H9 (cell line): ENCODE measurements at regions not wholly inside any gene's neighbourhood (a gene's known extent, or its start where the extent isn't known, plus 50 kb on each side); places are given as distances from the start of the nearest gene placed in this dataset.
"Not testable (repeated sequence)": the region's sequence is repeated elsewhere in the genome, so short reads cannot be mapped to it uniquely, and the experiment has no call there.

Experiments
- DNase-seq: peaks from one replicate; pipeline ENCODE4 v3.0.0-alpha.2; 2017
- H2AFZ ChIP-seq: one replicate; pipeline ENCODE4 v1.6.1; 2013; ENCODE audit warnings: mild to moderate bottlenecking, low read length, control low read depth, moderate library complexity
- H2AK5ac ChIP-seq: 2 replicates; pipeline ENCODE4 v1.6.1; 2013; ENCODE audit warnings: low read length, control low read depth, mixed read lengths; ENCODE audit not compliant: insufficient read length
- H2BK120ac ChIP-seq: one replicate; pipeline ENCODE4 v1.6.1; 2013; ENCODE audit warnings: low read depth, mild to moderate bottlenecking, low read length, control low read depth, inconsistent platforms; ENCODE audit not compliant: poor library complexity, severe bottlenecking
- H2BK12ac ChIP-seq: 2 replicates; pipeline ENCODE4 v1.6.1; 2013; ENCODE audit warnings: low read length, control low read depth, mixed read lengths, low read depth; ENCODE audit not compliant: insufficient read length
- H2BK15ac ChIP-seq: 2 replicates; pipeline ENCODE4 v1.6.1; 2013; ENCODE audit warnings: low read depth, low read length, control low read depth
- H2BK20ac ChIP-seq: one replicate; pipeline ENCODE4 v1.6.1; 2013; ENCODE audit warnings: low read depth, mild to moderate bottlenecking, low read length, control low read depth, inconsistent platforms; ENCODE audit not compliant: poor library complexity, severe bottlenecking
- H2BK5ac ChIP-seq: 2 replicates; pipeline ENCODE4 v1.6.1; 2013; ENCODE audit warnings: low read length, control low read depth, mixed read lengths; ENCODE audit not compliant: insufficient read length
- H3K14ac ChIP-seq: 2 replicates; pipeline ENCODE4 v1.6.1; 2013; ENCODE audit warnings: low read length, control low read depth; ENCODE audit not compliant: insufficient read depth
- H3K18ac ChIP-seq: 2 replicates; pipeline ENCODE4 v1.6.1; 2013; ENCODE audit warnings: low read depth, mild to moderate bottlenecking, mixed read lengths, low read length, control low read depth; ENCODE audit not compliant: insufficient read length
- H3K23ac ChIP-seq: 2 replicates; pipeline ENCODE4 v1.6.1; 2013; ENCODE audit warnings: low read length, control low read depth, mixed read lengths, low read depth; ENCODE audit not compliant: insufficient read length
- H3K23me2 ChIP-seq: 2 replicates; pipeline ENCODE4 v1.6.1; 2013; ENCODE audit warnings: low read depth, mild to moderate bottlenecking, mixed read lengths, low read length, control low read depth; ENCODE audit not compliant: insufficient read length, poor library complexity, severe bottlenecking
- H3K27ac ChIP-seq: 2 replicates; pipeline ENCODE4 v1.5.1; 2013; ENCODE audit warnings: low read length, control low read depth, mixed read lengths, low read depth; ENCODE audit not compliant: insufficient read length
- H3K27me3 ChIP-seq: 2 replicates; pipeline ENCODE4 v1.6.1; 2013; ENCODE audit warnings: low read length, control low read depth, inconsistent platforms; ENCODE audit not compliant: insufficient read depth
- H3K4ac ChIP-seq: 2 replicates; pipeline ENCODE4 v1.6.1; 2013; ENCODE audit warnings: low read depth, mild to moderate bottlenecking, control low read depth, inconsistent platforms, low read length, moderate library complexity
- H3K4me1 ChIP-seq: 2 replicates; pipeline ENCODE4 v1.6.1; 2013; ENCODE audit warnings: low read length, control low read depth, inconsistent platforms; ENCODE audit not compliant: insufficient read depth
- H3K4me2 ChIP-seq: 2 replicates; pipeline ENCODE4 v1.6.1; 2013; ENCODE audit warnings: low read length, control low read depth, mixed read lengths; ENCODE audit not compliant: insufficient read length, insufficient read depth
- H3K56ac ChIP-seq: 2 replicates; pipeline ENCODE4 v1.6.1; 2013; ENCODE audit warnings: low read depth, mild to moderate bottlenecking, mixed read lengths, low read length, control low read depth; ENCODE audit not compliant: insufficient read length
- H3K79me1 ChIP-seq: 2 replicates; pipeline ENCODE4 v1.6.1; 2013; ENCODE audit warnings: low read depth, mild to moderate bottlenecking, moderate library complexity, low read length, control low read depth, inconsistent platforms; ENCODE audit not compliant: insufficient read depth, poor library complexity, severe bottlenecking
- H3K79me2 ChIP-seq: 2 replicates; pipeline ENCODE4 v1.6.1; 2013; ENCODE audit warnings: low read length, control low read depth, inconsistent platforms; ENCODE audit not compliant: insufficient read depth
- H3K9ac ChIP-seq: 2 replicates; pipeline ENCODE4 v1.6.1; 2013; ENCODE audit warnings: low read length, control low read depth, mixed read lengths; ENCODE audit not compliant: insufficient read length; ENCODE audit errors: extremely low read depth
- H3K9me3 ChIP-seq: one replicate; pipeline ENCODE4 v1.6.1; 2013; ENCODE audit warnings: low read depth, low read length, inconsistent platforms; ENCODE audit not compliant: control insufficient read depth
- H3T11ph ChIP-seq: one replicate; pipeline ENCODE4 v1.6.1; 2013; ENCODE audit warnings: mild to moderate bottlenecking, low read length, control low read depth, inconsistent platforms
- H4K20me1 ChIP-seq: one replicate; pipeline ENCODE4 v1.6.1; 2013; ENCODE audit not compliant: control insufficient read depth, insufficient read length, insufficient read depth
- H4K5ac ChIP-seq: 2 replicates; pipeline ENCODE4 v1.6.1; 2013; ENCODE audit warnings: low read depth, mild to moderate bottlenecking, mixed read lengths, low read length, control low read depth; ENCODE audit not compliant: insufficient read length
- H4K8ac ChIP-seq: replicated peaks from 2 replicates; pipeline ENCODE4 v1.6.1; 2013; ENCODE audit warnings: low read length, control low read depth, mixed read lengths, low read depth; ENCODE audit not compliant: insufficient read length
- H4K91ac ChIP-seq: 2 replicates; pipeline ENCODE4 v1.6.1; 2013; ENCODE audit warnings: low read depth, mild to moderate bottlenecking, moderate library complexity, mixed read lengths, low read length, control low read depth; ENCODE audit not compliant: insufficient read length
- H3K27ac Mint-ChIP-seq, 3 experiments: 2 replicates in 2 of 3; 3 replicates in 1 of 3; pipeline ENCODE4 v1.8.0; 2020 to 2021; ENCODE audit warnings: mixed read lengths in 3 of 3, mild to moderate bottlenecking in 1 of 3, moderate library complexity in 1 of 3
- H3K27me3 Mint-ChIP-seq: 2 replicates; pipeline ENCODE4 v1.8.0; 2021; ENCODE audit warnings: low read depth, mild to moderate bottlenecking, moderate library complexity, mixed read lengths
- H3K36me3 Mint-ChIP-seq, 3 experiments: 2 replicates in 2 of 3; 3 replicates in 1 of 3; pipeline ENCODE4 v1.8.0; 2020 to 2021; ENCODE audit warnings: low read depth in 3 of 3, mixed read lengths in 3 of 3; ENCODE audit not compliant: insufficient read depth in 1 of 3
- H3K4me1 Mint-ChIP-seq, 2 experiments: 2 replicates each; pipeline ENCODE4 v1.8.0; 2020; ENCODE audit warnings: mixed read lengths in 2 of 2
- H3K4me3 Mint-ChIP-seq, 2 experiments: 2 replicates in 1 of 2; 3 replicates in 1 of 2; pipeline ENCODE4 v1.8.0; 2020 to 2021; ENCODE audit warnings: mild to moderate bottlenecking in 2 of 2, mixed read lengths in 2 of 2, moderate library complexity in 1 of 2
- H3K9me3 Mint-ChIP-seq, 2 experiments: 2 replicates in 1 of 2; 3 replicates in 1 of 2; pipeline ENCODE4 v1.8.0; 2020; ENCODE audit warnings: mild to moderate bottlenecking in 2 of 2, mixed read lengths in 2 of 2, moderate library complexity in 1 of 2
- WGBS: extraction: QIAGEN DNeasy Blood & Tissue Kit; methylation state at CpG from one replicate; pipeline ENCODE4 v1.1.7; 2013; ENCODE audit warnings: missing lambda C conversion rate, low lambda C conversion rate, mixed read lengths; ENCODE audit not compliant: insufficient read length; ENCODE audit errors: extremely low coverage; 5-methylcytosine and 5-hydroxymethylcytosine counted together

- no CpG with 5 or more reads among the region's 17 CpGs for WGBS
- not testable (repeated sequence) for H3K4ac ChIP-seq, H3K4me1 ChIP-seq, H4K20me1 ChIP-seq, H2BK12ac ChIP-seq, H3K14ac ChIP-seq, H3K27me3 Mint-ChIP-seq, H3K18ac ChIP-seq, H3K23ac ChIP-seq, H2BK5ac ChIP-seq, H2BK120ac ChIP-seq, H3K79me1 ChIP-seq, H2BK20ac ChIP-seq, H2AK5ac ChIP-seq, H3K27me3 ChIP-seq, H4K5ac ChIP-seq, H3K79me2 ChIP-seq, H4K8ac ChIP-seq, H3K56ac ChIP-seq, H3K4me2 ChIP-seq, H3K27ac ChIP-seq, H3K4me3 Mint-ChIP-seq, H3T11ph ChIP-seq, DNase-seq, H3K23me2 ChIP-seq, H2BK15ac ChIP-seq, H2AFZ ChIP-seq, H3K27ac Mint-ChIP-seq, H3K9ac ChIP-seq, H3K4me1 Mint-ChIP-seq, H4K91ac ChIP-seq
- peaks cover 83% of the 10 kb centered on the region for H3K9me3 ChIP-seq
- Mint-ChIP-seq H3K9me3 (peaks cover 89 to 90% of the 10 kb centered on the region in 2 experiments), H3K36me3 (peaks cover 0 to 30% (median 16%) of the 10 kb centered on the region in 3 experiments; a peak in 6 of 7 replicates)
Measured at GRCh38 chr14:106234525-106235254, 708.3 kb downstream of the TMEM121 start.
